ENCODE measurements at regions not wholly inside any gene's neighbourhood (a gene's known extent, or its start where the extent isn't known, plus 50 kb on each side); places are given as distances from the start of the nearest gene placed in this dataset.

DNA sequence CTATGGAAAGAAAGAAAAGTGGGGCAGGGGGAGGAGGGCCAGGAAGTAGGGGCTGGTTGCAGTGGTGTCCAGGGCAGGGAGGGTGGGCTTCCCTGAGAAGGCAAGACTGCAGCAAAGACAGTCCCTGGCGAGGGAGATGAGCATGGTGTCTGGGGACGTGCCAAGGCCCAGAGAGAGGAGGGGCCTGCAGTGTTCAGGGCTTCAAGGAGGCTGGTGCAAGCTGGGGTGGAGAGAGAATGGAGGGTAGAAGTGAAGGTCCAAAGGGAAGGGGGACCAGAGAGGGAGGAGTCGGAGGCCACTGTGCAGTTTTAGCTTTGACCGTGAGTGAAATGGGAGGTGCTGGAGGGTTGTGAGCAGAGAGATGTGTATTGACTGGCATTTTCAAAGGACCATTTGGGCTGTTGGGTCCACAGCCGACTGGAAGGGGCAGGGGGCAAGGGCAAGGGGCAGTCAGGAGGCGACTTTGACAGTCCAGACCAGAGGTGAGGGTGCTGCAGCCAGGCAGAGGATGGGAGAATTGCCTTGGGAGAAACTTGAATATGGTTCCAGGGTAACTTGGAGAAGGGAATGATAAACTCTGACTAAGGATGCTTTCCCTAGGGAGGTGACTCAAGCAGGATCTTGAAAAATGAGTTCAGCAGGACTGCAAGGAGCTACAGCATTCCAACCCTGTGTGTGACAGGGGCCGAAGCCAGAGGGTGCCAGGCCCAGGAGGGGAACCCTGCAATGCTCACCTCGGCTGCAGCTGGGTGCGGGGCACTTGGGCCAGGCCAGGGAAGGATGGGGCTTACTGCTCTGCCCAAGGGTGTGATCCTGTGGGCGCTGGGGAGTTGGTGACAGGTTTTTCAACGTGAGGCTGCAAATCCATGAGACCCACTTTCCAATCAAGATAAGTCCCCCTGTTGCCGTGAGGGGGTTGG is 177.1 kb upstream of the HAAO start:
- Histone ChIP-seq H3K9me3 (ENCODE audit: insufficient read depth, low read depth, low read length) (no peaks in the 10 kb centered on the region), H3K27ac (ENCODE audit: low read depth, low read length) (no peak overlapping the region), H3K4me1 (ENCODE audit: insufficient read depth, low read length) (0 out of 2 replicates have a peak, but pooled peaks cover 3% of the 10 kb centered on the region), H3K27me3 (ENCODE audit: insufficient read depth, low read length) (no peaks in the 10 kb centered on the region), H3K36me3 (ENCODE audit: insufficient read depth, low read length) (no peaks in the 10 kb centered on the region), H3K4me3 (ENCODE audit: low read length) (no peak overlapping the region), H3K9ac (ENCODE audit: low read depth, low read length) (no peak overlapping the region)
- 80% methylated on average over 12 of the region's 12 CpGs for WGBS

DNA sequence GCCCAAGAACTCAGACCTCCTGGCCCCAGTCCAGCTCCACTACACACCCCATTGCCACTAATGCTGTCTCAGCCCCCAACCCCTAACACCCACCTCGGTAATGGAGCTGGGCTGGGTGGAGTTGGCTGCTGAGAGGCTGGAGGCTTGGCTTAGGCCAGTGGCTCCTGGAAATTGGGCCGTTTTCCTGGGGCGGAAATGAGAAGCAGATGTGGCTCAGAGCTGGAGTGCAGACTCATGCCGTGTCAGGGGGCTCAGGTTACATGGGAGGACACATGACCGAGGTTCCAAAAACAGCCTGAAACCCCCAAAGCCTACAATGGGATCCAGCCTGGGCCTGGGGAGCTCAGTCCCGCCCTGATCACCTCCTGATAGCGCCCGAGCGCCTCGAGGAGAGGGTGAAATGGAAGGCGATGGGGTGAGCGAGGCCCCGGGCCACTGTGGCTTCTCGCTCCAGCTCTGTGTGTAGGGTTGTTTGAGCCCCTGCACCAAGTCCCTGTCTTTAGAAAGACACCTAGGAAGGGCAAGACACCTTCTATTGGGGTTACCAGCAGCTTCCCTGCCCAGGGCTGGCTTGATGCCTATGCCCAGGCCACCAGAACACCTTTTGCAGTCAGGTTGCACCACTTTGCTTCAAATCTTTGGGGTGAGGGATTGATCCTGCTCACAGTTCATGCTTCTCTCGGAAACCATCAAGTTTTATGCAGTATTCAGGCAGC is 175.7 kb upstream of the HAAO start:
- Histone ChIP-seq H3K4me1 (ENCODE audit: insufficient read depth, low read length) (0 out of 2 replicates have a peak, but pooled peaks cover 3% of the 10 kb centered on the region), H3K36me3 (ENCODE audit: insufficient read depth, low read length) (no peaks in the 10 kb centered on the region), H3K9me3 (ENCODE audit: insufficient read depth, low read depth, low read length) (no peaks in the 10 kb centered on the region), H3K27ac (ENCODE audit: low read depth, low read length) (no peak overlapping the region), H3K4me3 (ENCODE audit: low read length) (no peak overlapping the region), H3K27me3 (ENCODE audit: insufficient read depth, low read length) (no peaks in the 10 kb centered on the region), H3K9ac (ENCODE audit: low read depth, low read length) (no peak overlapping the region)
- WGBS = 91% methylated on average over 15 of the region's 15 CpGs

DNA sequence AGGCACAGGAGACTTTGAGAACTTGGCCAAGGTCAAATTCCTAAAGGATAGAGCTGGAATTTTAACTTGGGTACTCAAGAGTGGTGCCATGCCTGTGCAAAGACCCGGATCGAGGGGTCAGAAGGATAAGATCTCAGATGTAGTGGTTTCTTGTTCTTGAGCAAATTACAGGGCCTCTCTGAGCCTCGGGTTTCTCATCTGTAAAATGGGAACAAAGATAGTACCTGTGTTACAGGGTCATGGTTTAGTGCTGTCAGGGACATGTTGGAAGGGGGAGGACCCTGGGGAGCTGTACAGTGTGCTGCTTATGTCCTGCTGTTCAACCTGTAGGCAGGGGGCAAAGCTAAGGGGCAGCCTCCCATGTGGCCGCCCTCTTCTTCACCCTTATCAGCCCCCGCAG is 173.5 kb upstream of the HAAO start:
- H3K4me1 ChIP-seq (ENCODE audit: insufficient read depth, low read length) = peaks cover 12% of the 10 kb centered on the region
- H3K9me3 ChIP-seq (ENCODE audit: insufficient read depth, low read depth, low read length) = no peaks in the 10 kb centered on the region
- H3K27ac ChIP-seq (ENCODE audit: low read depth, low read length) = no peak overlapping the region
- WGBS = 97% methylated on average over 5 of the region's 5 CpGs
- H3K36me3 ChIP-seq (ENCODE audit: insufficient read depth, low read length) = no peaks in the 10 kb centered on the region
- no peak overlapping the region for H3K4me3 ChIP-seq (ENCODE audit: low read length)
- no peaks in the 10 kb centered on the region for H3K27me3 ChIP-seq (ENCODE audit: insufficient read depth, low read length)
- H3K9ac ChIP-seq (ENCODE audit: low read depth, low read length) = no peak overlapping the region

DNA sequence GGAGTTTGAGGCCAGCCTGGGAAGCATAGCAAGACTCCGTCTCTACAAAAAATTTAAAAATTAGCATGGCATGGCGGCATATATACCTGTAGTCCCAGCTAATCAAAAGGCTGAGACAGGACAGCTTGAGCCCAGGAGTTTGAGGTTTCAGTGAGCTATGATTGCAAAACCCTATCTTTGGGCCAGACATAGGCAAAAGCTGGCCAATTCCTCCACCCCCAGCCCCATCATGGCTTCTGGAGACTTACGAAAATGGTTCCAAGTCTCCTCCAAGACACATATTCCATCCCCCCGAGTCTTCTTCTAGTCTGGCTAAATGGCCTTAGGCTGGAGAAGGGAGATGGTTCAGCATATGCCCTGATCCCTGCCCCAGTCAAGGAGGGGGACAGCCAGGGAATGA is 172.8 kb upstream of the HAAO start:
- no peaks in the 10 kb centered on the region for H3K27me3 ChIP-seq (ENCODE audit: insufficient read depth, low read length)
- no peak overlapping the region for H3K27ac ChIP-seq (ENCODE audit: low read depth, low read length)
- H3K9me3 ChIP-seq (ENCODE audit: insufficient read depth, low read depth, low read length) = no peaks in the 10 kb centered on the region
- 89% methylated on average over 4 of the region's 4 CpGs for WGBS
- H3K9ac ChIP-seq (ENCODE audit: low read depth, low read length) = no peak overlapping the region
- no peak overlapping the region for H3K4me3 ChIP-seq (ENCODE audit: low read length)
- no peaks in the 10 kb centered on the region for H3K36me3 ChIP-seq (ENCODE audit: insufficient read depth, low read length)
- peaks cover 12% of the 10 kb centered on the region for H3K4me1 ChIP-seq (ENCODE audit: insufficient read depth, low read length)

DNA sequence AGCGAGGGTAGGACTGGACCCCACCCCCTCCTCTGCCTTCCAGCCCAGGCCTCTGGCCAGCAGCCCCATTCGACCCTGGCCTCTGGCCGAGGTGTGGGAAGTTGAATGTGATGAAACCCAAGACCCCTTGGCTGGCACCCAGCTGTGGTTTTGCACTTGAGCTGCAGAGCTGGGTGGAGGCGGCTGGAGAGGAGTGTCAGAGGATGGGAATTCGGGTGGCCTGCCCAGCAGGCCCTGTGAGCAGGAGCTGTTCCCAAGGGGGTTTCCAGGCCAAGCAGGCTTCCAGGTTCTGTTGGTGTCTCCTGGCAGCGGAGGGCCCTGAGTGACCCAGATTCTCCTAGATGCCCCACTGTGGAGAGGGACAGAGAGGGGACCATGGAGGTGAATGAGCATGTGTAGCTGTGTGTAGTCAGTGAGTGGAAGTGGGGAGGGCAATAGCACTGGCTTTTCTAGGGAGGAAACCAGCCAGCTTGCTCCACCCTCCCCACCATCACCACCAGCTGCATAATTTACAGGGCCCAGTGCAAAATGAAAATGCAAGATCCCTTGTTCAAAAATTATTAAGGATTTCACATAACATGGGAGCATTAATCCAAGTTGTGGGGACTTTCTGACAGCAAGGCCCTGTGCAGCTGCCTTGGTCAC is 172.2 kb upstream of the HAAO start:
- Histone ChIP-seq H3K36me3 (ENCODE audit: insufficient read depth, low read length) (no peaks in the 10 kb centered on the region), H3K4me3 (ENCODE audit: low read length) (no peak overlapping the region), H3K27me3 (ENCODE audit: insufficient read depth, low read length) (no peaks in the 10 kb centered on the region), H3K27ac (ENCODE audit: low read depth, low read length) (no peak overlapping the region), H3K9me3 (ENCODE audit: insufficient read depth, low read depth, low read length) (no peaks in the 10 kb centered on the region), H3K4me1 (ENCODE audit: insufficient read depth, low read length) (peaks cover 12% of the 10 kb centered on the region), H3K9ac (ENCODE audit: low read depth, low read length) (no peak overlapping the region)
- 89% methylated on average over 6 of the region's 6 CpGs for WGBS

DNA sequence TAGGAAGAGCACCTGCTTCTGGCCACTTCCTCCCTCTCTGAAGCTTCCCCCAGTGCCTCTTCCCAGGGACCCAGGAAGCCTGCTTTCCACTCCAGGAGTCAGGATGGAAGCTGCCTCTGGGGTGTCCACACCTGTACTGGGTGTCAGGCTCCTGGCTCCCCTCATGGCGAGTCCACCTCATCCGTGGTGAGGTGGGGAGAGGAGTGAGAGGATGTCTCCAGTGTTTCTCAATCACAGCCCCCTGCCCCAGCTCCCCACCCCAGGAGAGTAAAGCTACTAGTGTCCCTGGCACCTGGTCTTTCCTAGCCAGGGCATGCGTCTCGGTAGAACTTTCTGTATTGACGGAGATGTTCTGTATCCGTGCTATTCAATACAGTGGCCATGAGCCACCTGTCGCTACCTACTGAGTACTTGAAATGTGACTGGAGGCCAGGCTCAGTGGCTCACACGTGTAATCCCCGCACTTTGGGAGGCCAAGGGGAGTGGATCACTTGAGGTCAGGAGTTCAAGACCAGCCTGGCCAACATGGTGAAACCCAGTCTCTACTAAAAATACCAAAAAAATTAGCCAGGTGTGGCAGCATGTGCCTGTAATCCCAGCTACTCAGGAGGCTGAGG is 171.2 kb upstream of the HAAO start:
- no peak overlapping the region for H3K27ac ChIP-seq (ENCODE audit: low read depth, low read length)
- H3K9me3 ChIP-seq (ENCODE audit: insufficient read depth, low read depth, low read length) = no peaks in the 10 kb centered on the region
- H3K27me3 ChIP-seq (ENCODE audit: insufficient read depth, low read length) = no peaks in the 10 kb centered on the region
- no peak overlapping the region for H3K9ac ChIP-seq (ENCODE audit: low read depth, low read length)
- no peak overlapping the region for H3K4me3 ChIP-seq (ENCODE audit: low read length)
- WGBS = 94% methylated on average over 7 of the region's 9 CpGs
- H3K36me3 ChIP-seq (ENCODE audit: insufficient read depth, low read length) = no peaks in the 10 kb centered on the region
- H3K4me1 ChIP-seq (ENCODE audit: insufficient read depth, low read length) = peaks cover 12% of the 10 kb centered on the region

DNA sequence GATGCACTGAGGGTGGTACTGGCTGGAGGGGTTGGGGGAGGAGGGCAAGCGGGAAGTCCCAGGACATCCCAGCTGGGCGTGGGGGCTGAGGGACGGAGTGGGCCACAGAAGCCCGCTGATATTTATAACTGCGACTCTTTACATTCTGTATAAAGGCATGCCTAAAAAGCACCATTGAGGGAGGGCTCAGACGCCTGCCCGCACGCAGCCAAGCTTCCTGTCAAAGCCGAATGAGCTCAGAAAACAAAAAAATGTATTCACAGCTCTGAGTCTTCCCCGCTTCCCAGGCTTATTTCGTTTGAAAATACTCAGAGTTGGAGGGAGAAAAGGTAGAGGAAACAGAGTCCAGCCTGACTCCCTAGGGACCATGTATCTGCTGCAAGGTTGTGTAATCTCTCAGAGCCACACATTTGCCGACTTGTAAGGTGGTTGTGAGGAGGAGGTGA is 170.1 kb upstream of the HAAO start:
- Histone ChIP-seq H3K9ac (ENCODE audit: low read depth, low read length) (no peak overlapping the region), H3K4me1 (ENCODE audit: insufficient read depth, low read length) (peaks cover 9% of the 10 kb centered on the region)
- WGBS = 61% methylated on average over 12 of the region's 12 CpGs

DNA sequence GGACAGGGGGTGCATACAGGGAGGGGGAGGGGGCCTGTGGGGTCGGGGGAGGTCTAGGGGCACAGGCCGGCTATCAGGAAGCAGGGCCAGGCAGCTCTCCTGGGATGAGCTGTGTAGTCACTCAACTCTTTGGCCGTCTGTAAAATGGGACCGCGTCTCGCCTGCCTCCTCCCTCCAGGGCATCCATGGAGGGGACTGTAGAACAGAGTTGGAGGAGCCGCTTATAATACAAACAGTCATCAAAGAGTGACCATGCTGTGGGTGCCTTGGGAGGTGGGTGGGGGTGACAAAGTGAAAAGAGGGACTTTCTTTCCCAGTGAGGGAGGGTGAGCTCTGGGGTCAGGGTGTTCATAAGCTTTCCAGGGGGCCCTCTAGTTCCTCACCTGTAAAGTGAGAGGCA is 169.6 kb upstream of the HAAO start:
- H3K4me1 ChIP-seq (ENCODE audit: insufficient read depth, low read length) = peaks cover 13% of the 10 kb centered on the region
- 74% methylated on average over 7 of the region's 7 CpGs for WGBS
- H3K36me3 ChIP-seq (ENCODE audit: insufficient read depth, low read length) = no peaks in the 10 kb centered on the region
- no peaks in the 10 kb centered on the region for H3K27me3 ChIP-seq (ENCODE audit: insufficient read depth, low read length)
- no peak overlapping the region for H3K27ac ChIP-seq (ENCODE audit: low read depth, low read length)
- no peak overlapping the region for H3K9ac ChIP-seq (ENCODE audit: low read depth, low read length)
- no peaks in the 10 kb centered on the region for H3K9me3 ChIP-seq (ENCODE audit: insufficient read depth, low read depth, low read length)
- H3K4me3 ChIP-seq (ENCODE audit: low read length) = no peak overlapping the region

More for the DNA sequence above, 170.1 kb upstream of the HAAO start:
- Histone ChIP-seq H3K9me3 (ENCODE audit: insufficient read depth, low read depth, low read length) (no peaks in the 10 kb centered on the region), H3K36me3 (ENCODE audit: insufficient read depth, low read length) (no peaks in the 10 kb centered on the region), H3K4me3 (ENCODE audit: low read length) (no peak overlapping the region), H3K27ac (ENCODE audit: low read depth, low read length) (no peak overlapping the region), H3K27me3 (ENCODE audit: insufficient read depth, low read length) (no peaks in the 10 kb centered on the region)

DNA sequence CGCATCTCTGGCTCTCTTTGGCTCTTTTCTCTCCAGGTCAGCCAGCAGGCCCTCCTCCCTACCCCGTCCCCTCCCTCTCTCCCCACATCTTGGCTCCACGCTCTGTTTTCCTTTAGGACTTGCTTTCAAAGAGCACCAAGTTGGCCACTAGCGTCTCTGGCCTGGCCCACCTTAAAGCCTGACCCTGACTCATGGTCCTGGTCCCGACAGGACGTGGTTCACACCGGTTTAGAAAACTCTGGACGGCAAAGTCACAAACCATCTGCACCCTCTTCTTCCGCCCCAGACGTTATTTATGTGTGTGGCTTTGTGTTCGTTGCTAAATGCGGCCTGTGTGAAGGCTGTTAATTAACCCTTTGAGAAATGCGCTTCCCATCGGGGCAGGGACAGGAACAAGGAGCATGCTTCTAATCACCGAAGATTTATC is 169.0 kb upstream of the HAAO start:
- no peaks in the 10 kb centered on the region for H3K36me3 ChIP-seq (ENCODE audit: insufficient read depth, low read length)
- no peaks in the 10 kb centered on the region for H3K9me3 ChIP-seq (ENCODE audit: insufficient read depth, low read depth, low read length)
- 59% methylated on average over 15 of the region's 15 CpGs for WGBS
- H3K4me1 ChIP-seq (ENCODE audit: insufficient read depth, low read length) = peaks cover 13% of the 10 kb centered on the region
- no peak overlapping the region for H3K9ac ChIP-seq (ENCODE audit: low read depth, low read length)
- H3K27me3 ChIP-seq (ENCODE audit: insufficient read depth, low read length) = no peaks in the 10 kb centered on the region
- H3K27ac ChIP-seq (ENCODE audit: low read depth, low read length) = no peak overlapping the region
- no peak overlapping the region for H3K4me3 ChIP-seq (ENCODE audit: low read length)

DNA sequence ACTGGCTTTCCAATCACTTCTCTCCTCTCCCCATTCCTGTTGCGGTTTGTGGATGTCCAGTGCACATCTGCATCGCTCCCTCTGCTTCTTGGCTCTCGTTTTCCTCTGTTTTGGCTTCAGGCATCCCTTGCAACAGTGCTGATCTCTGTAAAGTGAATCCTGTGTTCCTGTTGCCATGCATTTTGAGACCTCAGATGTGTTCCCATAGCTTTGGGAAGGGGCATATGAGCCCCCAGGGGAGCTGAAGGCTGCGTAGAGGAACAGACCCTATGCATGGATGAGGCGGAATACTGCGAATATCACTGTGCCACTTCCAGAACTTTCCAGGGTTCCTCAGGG is 168.4 kb upstream of the HAAO start:
- H3K9me3 ChIP-seq (ENCODE audit: insufficient read depth, low read depth, low read length) = no peaks in the 10 kb centered on the region
- no peaks in the 10 kb centered on the region for H3K27me3 ChIP-seq (ENCODE audit: insufficient read depth, low read length)
- no peak overlapping the region for H3K27ac ChIP-seq (ENCODE audit: low read depth, low read length)
- no peaks in the 10 kb centered on the region for H3K36me3 ChIP-seq (ENCODE audit: insufficient read depth, low read length)
- H3K4me1 ChIP-seq (ENCODE audit: insufficient read depth, low read length) = peaks cover 13% of the 10 kb centered on the region
- no peak overlapping the region for H3K9ac ChIP-seq (ENCODE audit: low read depth, low read length)
- WGBS = 89% methylated on average over 6 of the region's 6 CpGs
- H3K4me3 ChIP-seq (ENCODE audit: low read length) = no peak overlapping the region

Measured in HUES64 (cell line).